Hepatocyte (in vitro differentiated cells): ENCODE measurements at regions not wholly inside any gene's neighbourhood (a gene's known extent, or its start where the extent isn't known, plus 50 kb on each side); places are given as distances from the start of the nearest gene placed in this dataset.

ENCODE experiments used
- CTCF ChIP-seq: fragments of 200-600 bp; sonication (generic); IDR thresholded peaks from 2 replicates; pipeline ENCODE4 v1.5.1; 2016; ENCODE audit warnings: antibody characterized with exemption, mild to moderate bottlenecking; ENCODE audit not compliant: poor library complexity
- EZH2 ChIP-seq: fragments of 200-600 bp; sonication (generic); IDR thresholded peaks from 2 replicates; pipeline ENCODE4 v1.6.1; 2016; ENCODE audit warnings: antibody characterized with exemption, mild to moderate bottlenecking, borderline replicate concordance
- EZH2phosphoT487 ChIP-seq: fragments of 200-600 bp; sonication (generic); IDR thresholded peaks from one replicate; pipeline ENCODE4 v1.6.1; 2018; ENCODE audit warnings: antibody characterized with exemption, mild to moderate bottlenecking, low read depth, moderate library complexity; ENCODE audit not compliant: unreplicated experiment, severe bottlenecking

- TF ChIP-seq CTCF: no peak
- no peak for TF ChIP-seq EZH2phosphoT487
- TF ChIP-seq EZH2: no peak
Measured at GRCh38 chr4:124060261-124060918, 652.1 kb downstream of the ANKRD50 start.
